NOMO-1 treated with DMSO at 0.1 percent for 48 hours (cell line): ENCODE measurements at regions not wholly inside any gene's neighbourhood (a gene's known extent, or its start where the extent isn't known, plus 50 kb on each side); places are given as distances from the start of the nearest gene placed in this dataset.
A peak's percentile ranks its signal among the peaks of the same experiment; 100 is the strongest.

Experiments used
- DNase-seq: peaks from one replicate; lab custom pipeline; 2025; ENCODE audit not compliant: unreplicated experiment; lab: John Stamatoyannopoulos, UW

GRCh38 chr2:196314157-196314556 is 142.8 kb upstream of the STK17B start:
- no peak for DNase-seq

- DNase-seq: no peak
These were observed 143.4 kb upstream of the STK17B start for GRCh38 chr2:196314780-196315179.

DNA sequence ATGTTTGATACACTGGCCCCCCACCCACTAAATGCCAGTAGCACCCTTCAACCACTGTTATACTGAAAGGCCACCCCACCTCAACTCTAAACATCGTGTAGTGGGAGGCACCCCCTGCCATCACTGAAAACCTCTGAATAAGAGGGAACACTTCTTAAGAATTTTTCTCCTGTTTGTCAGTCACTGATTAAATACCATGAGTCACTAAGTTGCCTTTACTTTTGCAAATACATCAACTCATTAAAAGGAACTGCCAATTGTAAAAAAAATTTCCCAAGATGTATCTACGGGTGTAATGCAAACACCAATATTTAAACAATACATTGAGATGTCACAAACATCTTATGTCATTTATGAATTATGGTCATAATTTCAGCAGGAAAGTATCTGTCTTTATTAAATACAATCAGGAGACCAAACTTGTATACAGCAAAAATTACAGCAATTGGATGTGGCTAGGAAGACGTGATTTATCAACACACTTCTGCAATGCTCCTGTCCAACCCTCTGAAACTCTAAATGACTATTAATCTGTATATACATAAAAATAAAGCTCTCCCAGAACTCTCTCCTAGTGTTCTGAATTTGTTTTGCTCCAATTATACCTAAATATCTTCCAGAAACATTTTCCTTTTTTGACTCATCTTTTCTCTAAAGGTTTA is 144.1 kb upstream of the STK17B start:
- no peak for DNase-seq

- DNase-seq: no peak
These were observed 144.7 kb upstream of the STK17B start for GRCh38 chr2:196316050-196316430.

DNA sequence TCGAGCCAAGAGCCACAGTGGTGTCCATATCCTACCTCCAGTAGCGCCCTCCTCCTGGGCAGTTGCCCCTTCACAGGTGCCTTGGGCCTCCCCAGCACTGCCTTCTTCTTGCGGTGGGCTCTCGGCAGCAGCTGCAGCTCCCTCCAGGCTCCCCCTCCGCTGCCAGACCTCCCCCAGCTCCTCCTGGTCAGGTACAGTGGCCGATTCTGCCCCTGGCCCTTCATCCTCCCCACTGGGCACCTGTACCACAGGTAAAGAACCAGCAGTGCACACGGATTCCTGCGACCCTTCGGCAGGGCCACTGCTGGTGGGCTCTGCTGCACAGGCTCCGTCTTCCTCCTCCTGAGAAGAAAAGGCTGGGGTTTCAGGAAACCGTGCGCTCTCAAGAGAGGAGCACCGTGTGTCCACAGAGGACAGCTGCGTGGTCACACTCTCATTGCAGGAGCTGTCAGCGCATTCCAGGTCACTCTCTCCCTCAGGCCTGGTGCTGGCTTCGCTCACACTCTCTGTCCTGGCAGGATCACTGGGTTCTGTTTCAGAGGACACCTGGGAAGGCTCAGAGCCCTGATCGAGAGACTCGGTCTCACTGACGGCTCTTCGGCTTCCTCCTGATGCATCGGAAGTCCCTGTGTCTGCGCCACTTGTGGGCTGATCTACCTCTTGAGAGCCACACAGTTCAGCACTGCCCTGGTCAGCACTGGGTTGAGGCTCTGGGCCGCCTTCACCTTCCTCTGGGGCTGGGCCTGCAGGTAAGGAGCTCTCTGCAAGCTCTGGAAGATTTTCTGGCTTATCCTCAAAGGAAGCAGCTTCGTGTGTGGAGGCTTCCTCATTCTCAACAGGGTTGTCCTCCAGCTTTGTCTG is 147.4 kb upstream of the STK17B start:
- no peak for DNase-seq

DNA sequence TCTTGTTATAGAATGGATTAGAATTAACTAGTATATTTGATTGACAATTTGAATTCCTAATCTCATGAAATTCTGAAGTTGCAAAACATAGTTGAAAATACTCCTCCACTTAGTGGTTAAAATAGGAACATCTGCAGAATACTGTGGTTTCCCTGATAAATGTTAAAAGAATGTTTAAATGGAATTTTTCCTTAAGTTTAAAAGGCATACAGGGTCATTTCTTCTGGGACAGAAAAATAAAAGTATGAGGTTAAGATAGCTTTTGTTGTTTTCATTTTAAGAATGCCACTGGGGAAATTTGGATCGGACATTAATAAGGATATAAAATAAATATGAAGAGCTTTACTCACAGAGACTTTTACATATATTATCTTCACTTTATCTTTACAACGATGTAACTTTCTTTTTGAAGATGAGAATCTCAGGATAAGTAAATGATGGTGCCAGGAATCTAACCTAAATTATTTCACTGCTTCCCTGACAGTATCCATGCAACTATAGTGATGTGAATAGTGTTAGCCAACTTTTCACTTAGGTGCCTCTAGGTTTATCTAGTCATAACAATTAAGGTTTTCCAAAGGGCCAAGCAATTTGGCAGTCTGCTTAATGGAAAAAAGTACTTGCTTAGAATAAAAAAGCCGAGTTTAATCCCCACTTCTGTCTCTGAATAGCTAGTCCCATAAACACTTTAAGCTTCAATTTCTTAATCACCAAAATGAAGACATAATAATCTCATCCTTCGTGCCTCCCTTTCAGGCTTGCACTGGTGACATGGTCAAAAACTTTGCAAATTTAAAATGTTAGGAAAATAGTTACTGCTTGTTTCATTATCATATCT is 151.8 kb upstream of the STK17B start:
- no peak for DNase-seq

- no peak for DNase-seq
These were observed 152.8 kb upstream of the STK17B start for GRCh38 chr2:196324211-196324610.

DNA sequence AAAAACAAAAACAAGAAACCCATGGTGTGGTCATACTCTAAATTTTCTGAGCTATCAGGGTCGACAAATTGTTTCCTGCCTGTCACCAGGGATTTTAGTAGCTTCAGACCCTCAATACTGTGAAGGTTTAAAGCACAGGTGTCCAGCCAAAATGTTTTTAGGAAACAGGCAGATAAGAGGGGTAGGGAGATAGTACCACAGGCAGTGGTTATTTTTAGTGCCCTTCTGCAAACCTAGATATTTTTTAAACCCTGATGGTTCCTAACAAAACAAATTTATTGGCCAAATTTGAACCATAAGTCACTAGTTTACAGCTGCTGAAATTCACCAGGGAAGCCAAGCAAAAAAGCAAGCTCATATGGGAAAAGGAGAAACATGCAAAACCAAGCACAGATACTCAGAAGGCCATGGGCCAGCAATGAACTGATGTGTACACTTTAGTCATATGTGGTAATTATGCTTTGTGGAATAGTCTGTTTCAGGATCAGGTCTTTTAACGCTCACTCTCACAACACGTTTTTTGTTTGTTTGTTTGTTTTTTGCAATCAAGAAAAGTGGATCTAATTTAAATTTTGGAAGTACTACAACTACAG is 156.8 kb upstream of the STK17B start:
- no peak for DNase-seq

GRCh38 chr2:196329959-196330358 is 158.6 kb upstream of the STK17B start:
- DNase-seq: no peak

DNA sequence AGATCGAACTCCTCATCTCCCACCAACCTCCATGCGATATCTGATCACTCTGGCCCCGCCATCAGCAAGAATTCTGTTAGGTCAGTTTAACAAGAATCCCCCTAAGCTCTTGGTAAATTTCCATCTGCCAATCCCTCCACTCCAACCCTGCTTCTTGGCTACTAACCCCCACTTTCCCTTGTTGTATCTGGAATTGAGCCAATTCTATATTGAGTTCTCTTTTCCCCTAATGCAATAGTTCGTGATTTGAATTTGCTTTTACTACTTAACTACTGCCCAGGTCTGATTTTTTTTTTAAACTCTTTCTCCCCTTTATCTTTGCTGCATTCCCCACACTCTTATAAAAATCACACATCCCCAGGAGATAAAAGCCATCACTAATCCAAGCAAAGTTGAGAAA is 159.3 kb upstream of the STK17B start:
- DNase-seq: no peak

DNA sequence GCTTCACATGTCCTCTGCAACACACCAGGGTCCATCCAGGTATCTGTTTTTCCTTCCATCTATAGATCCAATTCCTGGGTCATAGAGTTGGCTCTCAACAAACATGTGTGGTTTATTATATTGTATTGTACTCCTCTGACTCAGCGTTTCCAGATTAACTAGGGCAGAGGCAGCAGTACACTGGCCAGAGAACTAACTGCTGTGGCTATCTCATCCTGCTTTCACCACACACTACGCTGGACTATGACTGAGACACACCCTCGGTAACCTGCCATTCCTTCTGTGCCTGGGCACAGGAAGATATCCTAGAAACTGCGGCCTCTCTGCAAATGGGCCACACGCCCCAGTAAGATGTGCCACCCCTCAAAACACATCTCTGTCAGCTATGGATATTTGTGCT is 159.8 kb upstream of the STK17B start:
- no peak for DNase-seq

DNA sequence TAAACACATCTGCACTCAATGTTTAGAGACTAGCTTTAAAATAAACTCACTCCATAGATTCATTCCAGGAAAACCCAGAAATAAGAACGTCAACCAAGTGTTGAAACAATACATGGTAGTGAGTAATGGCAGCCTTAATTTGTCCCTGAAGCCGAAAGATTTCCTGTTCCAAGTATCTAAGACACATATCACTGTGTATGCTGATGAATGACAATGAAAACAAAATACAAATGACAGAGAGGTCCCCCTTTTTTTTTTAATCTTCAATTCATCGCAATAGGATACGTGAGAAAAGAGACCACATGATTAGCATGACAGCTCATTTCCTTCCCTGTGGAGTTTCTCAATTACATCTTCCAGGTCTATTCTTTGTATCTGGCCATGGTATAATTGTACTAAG is 160.5 kb upstream of the STK17B start:
- DNase-seq: no peak

DNA sequence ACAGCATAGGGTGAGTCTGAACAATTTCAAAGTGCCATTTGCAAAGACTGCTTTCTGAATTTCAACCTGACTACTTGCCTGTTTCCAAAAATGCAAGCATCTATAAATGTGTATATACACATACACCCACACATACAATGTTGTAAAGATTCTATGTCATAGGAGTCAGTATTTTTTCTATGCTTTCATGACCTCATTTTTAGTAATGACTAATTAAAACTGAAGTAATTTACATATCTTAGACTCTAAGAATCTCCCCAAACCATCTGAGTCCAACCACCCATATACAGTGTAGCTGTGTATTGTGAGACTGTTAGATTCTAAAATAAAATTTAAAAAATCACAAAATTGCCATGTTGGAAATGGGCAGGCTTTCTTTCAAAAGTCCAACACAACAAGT is 162.0 kb upstream of the STK17B start:
- no peak for DNase-seq

- DNase-seq: no peak
These were observed 163.3 kb upstream of the STK17B start for GRCh38 chr2:196334710-196335109.

- DNase-seq: no peak
These were observed 163.8 kb upstream of the STK17B start for GRCh38 chr2:196335221-196335634.

GRCh38 chr2:196336207-196336606 is 164.8 kb upstream of the STK17B start:
- no peak for DNase-seq

DNA sequence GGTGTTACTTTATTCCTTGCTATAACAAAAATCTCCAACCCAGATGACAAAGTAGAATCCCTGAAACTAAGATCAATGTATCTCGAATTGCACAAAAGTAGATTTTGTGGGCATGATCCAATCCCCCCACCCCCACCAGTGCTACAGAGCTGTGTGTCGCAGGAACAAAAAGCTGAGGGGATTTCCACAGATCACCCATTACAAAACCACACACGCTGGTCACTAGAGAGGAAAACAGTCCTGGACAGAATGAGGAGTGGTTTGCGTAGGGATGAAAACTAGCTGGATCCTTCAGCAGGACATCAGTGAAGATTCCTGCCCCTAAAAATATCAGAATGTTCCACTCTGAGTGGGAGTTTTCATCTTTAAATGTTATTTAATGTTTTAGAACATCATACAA is 165.3 kb upstream of the STK17B start:
- no peak for DNase-seq

- peak; percentile 37 for DNase-seq
These were observed 166.0 kb upstream of the STK17B start for GRCh38 chr2:196337208-196337953.

DNA sequence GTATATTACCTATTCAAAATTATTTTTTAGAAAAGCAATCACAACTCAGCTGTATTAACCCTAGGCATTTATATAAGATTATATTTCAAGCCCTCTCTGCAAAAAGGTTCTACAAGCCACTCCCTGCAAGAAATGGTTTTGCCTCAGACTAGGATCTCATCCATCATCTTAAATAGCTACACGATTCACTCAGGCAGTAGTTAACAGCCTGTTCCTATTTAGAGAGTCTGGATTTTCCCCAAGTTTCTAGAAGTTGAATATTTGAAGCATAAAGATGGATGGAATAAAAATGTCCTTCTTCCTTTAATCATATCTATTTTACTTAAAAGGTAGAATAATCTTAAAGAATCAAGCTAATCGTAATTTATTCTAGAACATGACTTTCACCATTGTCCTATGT is 167.1 kb upstream of the STK17B start:
- DNase-seq: no peak

DNA sequence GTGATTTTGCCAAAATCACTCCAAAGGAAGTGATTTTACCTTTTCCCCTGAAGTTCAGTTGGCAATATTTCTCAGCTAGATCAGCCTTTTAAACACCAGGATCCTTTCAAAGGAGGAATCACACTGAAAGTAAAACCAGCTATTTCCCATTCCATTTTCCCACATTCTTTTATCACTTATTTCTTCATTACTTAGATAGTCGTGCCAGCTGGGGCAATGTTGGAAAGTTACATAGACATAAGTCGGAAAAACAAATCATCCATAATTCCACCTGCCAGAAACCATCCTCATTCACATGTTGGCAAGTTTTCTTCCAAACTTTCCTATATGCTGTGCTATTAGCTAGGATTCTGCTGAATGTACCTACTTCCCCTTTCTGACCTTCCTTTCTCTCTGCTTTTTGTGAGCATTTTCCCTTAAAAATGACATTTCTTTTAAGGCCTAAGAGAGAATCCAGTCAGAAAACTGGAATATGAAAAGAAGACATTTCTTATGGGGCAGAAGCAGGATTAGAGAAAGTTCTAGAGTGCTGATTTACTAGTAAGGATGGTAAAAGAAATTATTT is 170.0 kb upstream of the STK17B start:
- peak; percentile 1 for DNase-seq
